HG03025 (cell line): ENCODE measurements at regions not wholly inside any gene's neighbourhood (a gene's known extent, or its start where the extent isn't known, plus 50 kb on each side); places are given as distances from the start of the nearest gene placed in this dataset.

Experiments used
- ATAC-seq: cut with Tn5 transposase; IDR thresholded peaks from one replicate; pipeline ENCODE4 v1.9.1; 2021; ENCODE audit warnings: mild to moderate bottlenecking, moderate library complexity; ENCODE audit not compliant: unreplicated experiment, low FRiP score

- ATAC-seq: no peak
Observed at GRCh38 chrX:68932611-68933010, 103.8 kb downstream of the EFNB1 start.

DNA sequence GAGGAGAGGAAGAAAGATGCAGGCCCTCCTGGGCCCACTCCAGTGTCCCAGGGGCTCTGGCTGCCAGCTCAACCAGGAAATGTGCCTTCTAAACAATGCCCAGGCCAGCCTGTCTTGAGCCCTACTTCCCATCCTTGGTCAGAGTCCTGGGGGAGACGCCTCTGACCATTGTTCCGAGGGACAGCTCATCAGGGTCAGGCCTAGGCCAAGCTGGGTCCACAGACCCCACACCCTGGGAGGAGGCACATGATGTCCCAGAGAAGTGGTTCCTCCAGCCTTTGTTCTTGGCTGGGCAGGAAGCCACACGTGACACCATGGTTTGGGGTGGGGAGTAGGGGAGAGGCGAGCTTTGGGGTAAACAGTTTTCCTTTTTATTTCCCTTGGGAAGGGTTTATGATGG is 102.5 kb downstream of the EFNB1 start:
- no peak for ATAC-seq

DNA sequence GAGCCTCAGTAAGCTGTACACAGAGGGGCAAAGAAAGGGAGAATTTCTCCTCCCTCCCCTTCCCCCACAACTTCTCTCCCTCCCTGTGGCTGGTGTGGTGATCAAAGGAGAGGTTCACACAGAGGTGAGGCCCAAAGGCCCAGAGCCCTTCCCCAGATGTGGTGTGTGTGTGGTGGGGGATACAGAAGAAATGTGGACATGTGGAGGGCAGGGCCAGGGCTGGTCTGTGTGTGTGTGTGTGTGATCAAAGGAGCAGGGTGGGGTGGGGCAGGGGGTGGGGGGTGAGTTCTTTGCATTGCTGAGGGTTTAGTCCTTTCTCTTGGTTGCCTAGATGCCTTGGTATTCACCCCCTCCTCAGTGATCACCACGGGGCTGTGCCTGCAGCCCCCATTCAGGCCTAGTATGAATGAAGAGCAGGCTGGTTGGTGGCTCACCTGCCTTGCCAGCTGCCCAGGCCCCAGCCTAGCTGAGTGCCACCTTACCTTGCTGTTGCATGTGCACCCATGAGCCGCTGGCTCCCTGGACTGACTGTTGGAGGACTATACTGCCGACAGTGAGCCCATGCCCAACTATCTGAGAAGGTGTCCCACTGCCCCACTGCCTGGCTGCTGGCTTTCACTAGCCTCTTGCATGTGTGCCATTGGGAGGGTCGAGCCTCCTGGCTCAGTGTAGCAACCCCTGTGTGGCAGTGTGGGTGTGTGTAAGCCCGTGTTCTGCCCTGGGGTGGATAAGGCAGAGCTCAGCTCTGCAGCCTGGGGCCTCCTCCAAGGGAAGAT is 101.9 kb downstream of the EFNB1 start:
- ATAC-seq: no peak

DNA sequence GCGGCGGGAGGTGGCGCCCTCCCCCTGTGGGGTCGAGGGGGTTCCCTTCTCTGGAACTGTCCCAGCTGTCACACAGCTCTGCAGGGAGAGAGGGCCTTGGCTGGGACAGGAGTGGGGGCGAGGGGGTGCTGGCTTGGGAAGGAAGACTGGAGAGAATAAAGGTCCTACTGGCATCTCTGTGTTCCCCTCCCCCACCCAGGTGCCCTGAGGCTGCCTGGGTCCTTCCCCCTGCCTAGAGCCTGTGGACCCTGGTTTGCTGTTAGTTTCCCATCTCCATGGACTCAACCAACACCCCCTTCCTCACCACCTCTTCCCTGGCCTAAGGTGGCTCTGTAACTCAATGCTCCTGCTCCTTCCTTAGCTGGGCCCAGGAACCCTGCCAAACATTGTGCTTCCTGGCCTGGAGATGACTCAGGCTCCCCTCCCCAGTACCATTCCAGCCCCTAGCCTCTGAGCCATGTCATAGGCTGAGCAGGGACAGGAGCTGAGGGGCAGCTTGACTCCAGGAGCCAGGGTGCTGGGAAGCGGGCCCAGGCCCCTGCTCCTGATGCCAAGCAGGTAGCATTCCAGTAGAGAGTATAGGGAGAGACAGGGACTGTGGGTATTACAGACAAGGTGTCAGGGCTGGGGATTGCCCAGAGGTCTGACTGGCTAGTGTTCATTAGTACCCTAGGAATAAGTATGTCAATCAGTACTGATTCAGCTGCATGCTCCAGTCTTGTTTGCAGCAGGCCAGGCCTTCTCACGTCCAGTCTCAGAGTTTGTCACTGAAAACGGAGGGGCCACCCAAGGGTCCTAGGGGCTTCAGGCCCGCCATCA is 100.7 kb downstream of the EFNB1 start:
- ATAC-seq: no peak

- ATAC-seq: no peak
Observed at GRCh38 chrX:68928401-68928800, 99.6 kb downstream of the EFNB1 start.

GRCh38 chrX:68927178-68927577 is 98.4 kb downstream of the EFNB1 start:
- no peak for ATAC-seq

DNA sequence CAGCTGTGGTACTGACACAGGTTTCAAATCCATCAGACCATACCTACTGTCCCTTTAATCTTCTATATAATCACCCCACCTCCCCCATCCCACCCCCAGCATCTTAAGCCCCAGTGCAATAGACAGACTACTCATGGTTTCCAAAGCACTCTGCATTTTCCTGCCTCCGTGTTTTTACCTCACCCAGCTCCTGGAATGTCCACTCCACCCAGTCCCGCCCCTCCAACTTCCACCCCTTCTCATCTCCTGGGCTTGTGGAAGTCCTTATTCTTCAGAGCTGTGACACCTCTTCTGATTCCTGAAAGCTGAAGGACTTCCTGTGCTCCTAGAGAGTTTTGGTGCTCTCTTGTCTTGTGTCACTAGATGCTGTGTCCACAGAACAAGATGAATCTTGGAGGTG is 94.3 kb downstream of the EFNB1 start:
- ATAC-seq: no peak

DNA sequence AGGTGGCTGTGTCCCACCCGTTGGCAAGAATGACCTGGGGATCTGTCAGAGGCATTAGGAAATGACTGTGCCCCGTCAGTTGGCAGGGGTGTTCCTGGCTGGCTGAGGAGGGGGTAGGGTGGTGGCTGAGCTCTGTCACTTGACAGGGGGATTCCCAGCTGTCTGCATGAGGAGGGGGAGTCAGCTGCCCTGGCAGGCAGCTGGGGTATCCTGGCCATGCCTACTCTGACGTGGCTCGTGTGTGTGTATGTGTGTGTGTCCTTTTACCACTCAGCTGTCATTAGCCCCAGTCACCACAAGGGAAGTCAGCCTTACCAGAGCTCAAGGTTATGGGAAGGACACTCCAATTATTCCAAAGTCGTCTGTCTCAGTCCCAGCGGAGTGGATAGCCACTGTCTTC is 93.2 kb downstream of the EFNB1 start:
- ATAC-seq: no peak

GRCh38 chrX:68920561-68920960 is 91.7 kb downstream of the EFNB1 start:
- no peak for ATAC-seq

DNA sequence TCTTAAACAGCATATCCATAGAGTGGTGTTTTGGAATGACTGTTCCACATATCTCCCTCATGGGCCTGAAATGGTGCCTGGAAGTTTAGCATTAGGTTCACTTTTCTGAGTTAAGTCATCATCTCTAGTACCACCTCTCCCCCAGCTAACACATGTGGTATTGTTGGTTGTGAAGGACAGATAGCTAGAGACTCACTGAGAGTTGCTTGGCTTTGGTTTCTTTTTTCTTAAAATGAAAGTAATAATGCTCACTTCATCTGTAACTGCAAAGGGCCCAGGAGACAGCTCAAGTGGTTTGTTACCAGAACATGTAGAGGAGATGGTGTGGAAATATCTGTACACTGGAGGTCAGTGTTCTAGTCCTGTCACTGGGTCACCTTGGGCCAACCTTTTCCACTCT is 90.9 kb downstream of the EFNB1 start:
- no peak for ATAC-seq

GRCh38 chrX:68918202-68918601 is 89.4 kb downstream of the EFNB1 start:
- ATAC-seq: no peak

GRCh38 chrX:68917799-68918198 is 89.0 kb downstream of the EFNB1 start:
- ATAC-seq: no peak

DNA sequence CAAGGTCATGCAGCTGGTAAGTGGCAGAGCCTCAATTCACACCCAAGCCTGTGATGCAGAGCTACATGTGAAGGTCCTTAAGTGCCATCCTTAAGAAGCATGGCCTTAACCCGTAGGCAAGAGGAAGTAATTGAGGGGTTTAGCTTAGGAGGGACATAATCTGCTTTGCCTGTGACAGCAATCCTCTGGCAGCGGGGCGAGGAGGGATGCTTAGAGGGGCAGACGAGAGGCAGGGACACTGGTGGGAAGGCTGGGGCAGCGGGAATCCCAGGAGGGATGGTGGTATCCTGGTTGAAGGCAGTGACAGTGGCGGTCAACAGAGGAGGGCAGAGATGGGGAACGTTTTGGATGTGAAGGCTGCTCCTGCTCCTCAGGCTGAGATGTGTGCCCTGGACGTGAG is 88.1 kb downstream of the EFNB1 start:
- ATAC-seq: no peak

GRCh38 chrX:68915778-68916177 is 87.0 kb downstream of the EFNB1 start:
- ATAC-seq: no peak

- no peak for ATAC-seq
Observed at GRCh38 chrX:68914479-68914946, 85.7 kb downstream of the EFNB1 start.

DNA sequence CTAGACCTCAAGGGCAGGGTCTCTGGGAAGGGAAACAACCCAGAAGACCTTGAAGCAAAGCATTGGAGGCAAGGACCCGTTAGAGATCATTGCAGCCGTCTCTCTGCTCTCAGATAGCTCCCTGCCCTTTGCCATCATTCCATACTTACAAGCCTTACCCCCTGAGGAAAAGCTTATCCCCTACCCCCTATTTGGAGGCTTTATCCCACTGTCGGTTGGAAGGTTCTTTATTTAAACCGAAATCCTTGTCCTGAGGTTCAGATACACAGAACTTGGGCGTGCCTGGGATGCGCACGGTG is 84.4 kb downstream of the EFNB1 start:
- ATAC-seq: no peak

DNA sequence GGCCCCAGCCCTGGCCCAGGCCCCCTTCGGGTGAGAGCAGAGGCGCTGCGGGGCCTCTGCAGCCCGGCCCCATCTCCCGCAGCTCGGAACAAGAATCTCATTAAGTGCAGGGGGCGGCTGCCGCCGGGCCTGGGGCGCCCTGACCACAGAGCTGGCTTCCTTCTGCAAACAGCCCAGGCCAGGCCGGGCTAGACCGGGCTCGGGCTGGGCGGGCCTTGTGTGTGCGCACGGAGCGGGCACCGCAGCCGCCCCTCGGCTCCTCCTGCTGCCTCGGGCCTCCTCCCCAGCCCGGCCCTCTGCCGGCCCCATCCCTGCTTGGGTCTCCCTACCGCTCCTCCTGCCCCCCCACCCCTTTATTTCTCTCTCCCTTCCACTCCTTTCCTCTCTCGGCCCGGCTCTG is 83.3 kb downstream of the EFNB1 start:
- no peak for ATAC-seq

- no peak for ATAC-seq
Observed at GRCh38 chrX:68910731-68911428, 82.1 kb downstream of the EFNB1 start.

DNA sequence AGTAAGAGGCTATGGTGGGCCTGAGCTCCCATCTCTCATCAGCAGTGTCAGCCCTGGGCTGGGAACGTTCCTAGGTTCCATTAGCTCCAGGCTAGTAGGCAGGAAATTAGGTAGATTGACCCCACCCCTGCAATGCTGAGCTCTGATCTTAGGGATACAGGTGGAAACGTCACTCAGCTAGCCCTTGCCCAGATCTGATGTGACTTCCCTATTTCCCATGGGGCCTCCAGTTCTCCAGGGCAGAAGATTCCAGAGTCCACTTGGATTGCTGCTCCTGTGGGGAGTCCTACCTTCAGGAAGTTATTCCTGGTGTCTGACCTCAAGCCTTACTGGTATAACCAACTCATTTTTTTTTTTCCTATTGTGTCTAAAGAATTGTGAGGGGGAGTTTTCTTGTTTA is 81.1 kb downstream of the EFNB1 start:
- no peak for ATAC-seq

- ATAC-seq: no peak
Observed at GRCh38 chrX:68908071-68908470, 79.2 kb downstream of the EFNB1 start.

GRCh38 chrX:68902706-68903504 is 74.1 kb downstream of the EFNB1 start:
- no peak for ATAC-seq
